B cell (primary cell): ENCODE measurements at regions not wholly inside any gene's neighbourhood (a gene's known extent, or its start where the extent isn't known, plus 50 kb on each side); places are given as distances from the start of the nearest gene placed in this dataset.

ENCODE experiments used
- ATAC-seq: fragments of 200-7000 bp; cut with Tn5 transposase; one replicate; pipeline ENCODE4 v1.10.0; 2021; ENCODE audit warnings: low read depth, mild to moderate bottlenecking, moderate number of reproducible peaks, moderate library complexity
- CTCF ChIA-PET: fragments of 350-600 bp; sonication (Branson Sonifier 250); formaldehyde crosslinking; loops from one replicate; lab custom pipeline; 2021; ENCODE audit warnings: antibody characterized with exemption, inconsistent platforms; lab: Charles Lee
- POLR2A ChIA-PET: fragments of 350-600 bp; sonication (Branson Sonifier 250); formaldehyde crosslinking; loops from one replicate; lab custom pipeline; 2021; ENCODE audit warnings: antibody characterized with exemption; lab: Charles Lee
- DNase-seq: peaks from one replicate; pipeline ENCODE4 v3.0.0; 2013
- H2AFZ ChIP-seq: 2 replicates; pipeline ENCODE4 v1.6.1; 2012; ENCODE audit warnings: mild to moderate bottlenecking, low read depth, low read length; ENCODE audit not compliant: insufficient read depth, poor library complexity, severe bottlenecking
- H3K27ac ChIP-seq, 2 donors: 1 replicate in 1 of 2; 2 replicates in 1 of 2; pipeline ENCODE4 v1.5.1; 2012 to 2013; ENCODE audit warnings: low read length in 2 of 2, mild to moderate bottlenecking in 2 of 2, moderate library complexity in 1 of 2
- H3K27me3 ChIP-seq, 4 experiments: fragments of 200-600 bp in 1 of 4; sonication (generic) in 1 of 4; replicated peaks in 1 of 4; 1 replicate in 2 of 4; 2 replicates in 2 of 4; pipeline versions ENCODE4 v1.6.1 to v1.7.0; 2013 to 2016; ENCODE audit warnings: low read length in 3 of 4, mild to moderate bottlenecking in 2 of 4, mixed read lengths in 1 of 4, moderate library complexity in 1 of 4; ENCODE audit not compliant: insufficient read depth in 4 of 4, control insufficient read depth in 3 of 4; ENCODE audit errors: control extremely low read depth in 1 of 4
- H3K36me3 ChIP-seq, 2 experiments: replicated peaks in 1 of 2; 1 replicate in 1 of 2; 2 replicates in 1 of 2; pipeline versions ENCODE4 v1.6.1 to v1.7.1; 2013; ENCODE audit warnings: low read length in 1 of 2; ENCODE audit not compliant: insufficient read depth in 2 of 2, control insufficient read depth in 1 of 2; ENCODE audit errors: control extremely low read depth in 1 of 2, extremely low read depth in 1 of 2
- H3K4me1 ChIP-seq, 2 donors: fragments of 200-600 bp in 1 of 2; sonication (generic) in 1 of 2; 1 replicate in 1 of 2; 2 replicates in 1 of 2; pipeline versions ENCODE4 v1.5.1 to v1.6.1; 2013 to 2017; ENCODE audit warnings: low read length in 2 of 2; ENCODE audit not compliant: control insufficient read depth in 2 of 2, insufficient read depth in 2 of 2
- H3K4me2 ChIP-seq: replicated peaks from 2 replicates; pipeline ENCODE3; 2012; ENCODE audit warnings: mild to moderate bottlenecking, low read depth, low read length; ENCODE audit not compliant: poor library complexity, severe bottlenecking
- H3K4me3 ChIP-seq, 5 experiments: fragments of 200-600 bp in 1 of 5; sonication (generic) in 1 of 5; 1 replicate in 3 of 5; 2 replicates in 2 of 5; pipeline versions ENCODE4 v1.5.1 to v1.7.0; 2011 to 2016; ENCODE audit warnings: low read length in 4 of 5, mild to moderate bottlenecking in 4 of 5, low read depth in 2 of 5, control low read depth in 1 of 5, moderate library complexity in 1 of 5; ENCODE audit not compliant: insufficient read depth in 1 of 5; ENCODE audit errors: control extremely low read depth in 1 of 5, extremely low read depth in 1 of 5
- H3K79me2 ChIP-seq: fragments of 200-600 bp; sonication (generic); one replicate; pipeline ENCODE4 v1.6.0; 2016; ENCODE audit warnings: low read length; ENCODE audit not compliant: control insufficient read depth, insufficient read depth
- H3K9ac ChIP-seq: fragments of 200-600 bp; sonication (generic); 2 replicates; pipeline ENCODE4 v1.6.1; 2017; ENCODE audit warnings: mild to moderate bottlenecking, low read length, moderate library complexity
- H3K9me3 ChIP-seq, 3 donors: one replicate each; pipeline versions ENCODE4 v1.6.1 to v1.7.1; 2013; ENCODE audit warnings: low read length in 2 of 3; ENCODE audit not compliant: control insufficient read depth in 2 of 3, insufficient read depth in 1 of 3; ENCODE audit errors: control extremely low read depth in 1 of 3
- H4K20me1 ChIP-seq: 2 replicates; pipeline ENCODE4 v1.6.0; 2012; ENCODE audit warnings: mild to moderate bottlenecking, low read length; ENCODE audit not compliant: insufficient read depth, control insufficient read depth, poor library complexity, severe bottlenecking
- H3K27ac Mint-ChIP-seq: one replicate; pipeline ENCODE4 v1.8.0; 2021; ENCODE audit warnings: mixed read lengths
- H3K27me3 Mint-ChIP-seq: one replicate; pipeline ENCODE4 v1.8.0; 2021; ENCODE audit warnings: mixed read lengths
- H3K4me1 Mint-ChIP-seq: one replicate; pipeline ENCODE4 v1.8.0; 2021; ENCODE audit warnings: mixed read lengths
- H3K4me3 Mint-ChIP-seq: one replicate; pipeline ENCODE4 v1.8.0; 2021; ENCODE audit warnings: mixed read lengths
- H3K9me3 Mint-ChIP-seq: one replicate; pipeline ENCODE4 v1.8.0; 2022; ENCODE audit warnings: mixed read lengths; ENCODE audit not compliant: insufficient read depth
- CTCF ChIP-seq: fragments of 200-600 bp; IDR thresholded peaks from one replicate; pipeline ENCODE4 v1.8.0; 2022; ENCODE audit warnings: antibody characterized with exemption, mild to moderate bottlenecking
- EZH2 ChIP-seq: IDR thresholded peaks from 2 replicates; pipeline ENCODE4 v1.6.1; 2012; ENCODE audit warnings: borderline replicate concordance, low read depth, mild to moderate bottlenecking, moderate library complexity, low read length; ENCODE audit not compliant: insufficient read depth, poor library complexity, severe bottlenecking
- WGBS: methylation state at CpG from one replicate; pipeline ENCODE4 v1.1.5; 2013; ENCODE audit warnings: missing lambda C conversion rate; ENCODE audit not compliant: insufficient coverage; 5-methylcytosine and 5-hydroxymethylcytosine counted together
- intact Hi-C: fragments of 100-400 bp; cut with micrococcal nuclease; formaldehyde crosslinking; loops from one replicate; pipeline ENCODE4 v1.10.0; 2022

- no peaks in the 10 kb centered on the region for H3K27me3 Mint-ChIP-seq
- ChIA-PET POLR2A (no interaction called here), CTCF (no interaction called here)
- no peak for ATAC-seq
- no peak overlapping the region for H3K27ac Mint-ChIP-seq
- H3K9ac ChIP-seq, result no peak overlapping the region
- no peak overlapping the region for H3K4me2 ChIP-seq
- no peaks in the 10 kb centered on the region for H3K4me1 Mint-ChIP-seq
- 13% methylated on average over 1 of the region's 2 CpGs for WGBS
- no peak for TF ChIP-seq CTCF
- TF ChIP-seq EZH2, result no peak
- H3K4me3 Mint-ChIP-seq, result no peak overlapping the region
- intact Hi-C loops, result no loop called here
- no peaks in the 10 kb centered on the region for H3K36me3 ChIP-seq
- H3K4me3 ChIP-seq, result no peak overlapping the region
- peaks cover 3% of the 10 kb centered on the region for H3K9me3 Mint-ChIP-seq
- no peak for DNase-seq
- H2AFZ ChIP-seq, result no peak overlapping the region
- peaks cover 0 to 2% (median 0%) of the 10 kb centered on the region in 3 donors for H3K9me3 ChIP-seq
- H3K27ac ChIP-seq, result no peak overlapping the region
- no peaks in the 10 kb centered on the region for H3K27me3 ChIP-seq
- no peaks in the 10 kb centered on the region for H4K20me1 ChIP-seq
- H3K79me2 ChIP-seq, result no peaks in the 10 kb centered on the region
- H3K4me1 ChIP-seq, result no peaks in the 10 kb centered on the region
Observed at GRCh38 chr11:109275931-109276330, 146.1 kb upstream of the C11orf87 start.

GRCh38 chr11:109285465-109285864, 136.5 kb upstream of the C11orf87 start:
- intact Hi-C loops, result no loop called here
- Histone ChIP-seq H2AFZ (no peak overlapping the region), H4K20me1 (no peaks in the 10 kb centered on the region), H3K27ac (no peak overlapping the region), H3K9me3 (peaks cover 0 to 4% (median 2%) of the 10 kb centered on the region in 3 donors), H3K4me3 (no peak overlapping the region), H3K27me3 (no peaks in the 10 kb centered on the region), H3K36me3 (no peaks in the 10 kb centered on the region), H3K4me1 (no peaks in the 10 kb centered on the region), H3K9ac (no peak overlapping the region), H3K79me2 (no peaks in the 10 kb centered on the region), H3K4me2 (no peak overlapping the region)
- no peak overlapping the region for H3K4me3 Mint-ChIP-seq
- WGBS, result no CpG with 5 or more reads among the region's 2 CpGs
- no peak for TF ChIP-seq EZH2
- no peak for TF ChIP-seq CTCF
- no peak overlapping the region for H3K27ac Mint-ChIP-seq
- DNase-seq (no peak), ATAC-seq (no peak)
- ChIA-PET POLR2A (no interaction called here), CTCF (no interaction called here)
- no peaks in the 10 kb centered on the region for H3K4me1 Mint-ChIP-seq
- H3K27me3 Mint-ChIP-seq, result no peaks in the 10 kb centered on the region
- no peaks in the 10 kb centered on the region for H3K9me3 Mint-ChIP-seq
